OCI-LY7 (cell line): ENCODE measurements at regions not wholly inside any gene's neighbourhood (a gene's known extent, or its start where the extent isn't known, plus 50 kb on each side); places are given as distances from the start of the nearest gene placed in this dataset.

Source experiments
- BruUV-seq: library from RNA; stranded (reverse); fragments of 400-500 nt; replicated peaks from 2 replicates; lab custom pipeline; 2021; lab: Mats Ljungman, UMichigan
- CTCF ChIA-PET: fragments of 300-600 bp; sonication (Branson Sonifier 250); formaldehyde crosslinking; loops from one replicate; lab custom pipeline; 2022; ENCODE audit warnings: antibody characterized with exemption; ENCODE audit not compliant: unreplicated experiment; lab: Charles Lee
- POLR2A ChIA-PET: fragments of 300-600 bp; sonication (Branson Sonifier 250); formaldehyde crosslinking; loops from one replicate; lab custom pipeline; 2022; ENCODE audit warnings: antibody characterized with exemption; lab: Charles Lee
- DNase-seq: peaks from one replicate; pipeline ENCODE4 v3.0.0-alpha.2; 2015; ENCODE audit warnings: low spot score
- H2AFZ ChIP-seq: fragments of 200-600 bp; sonication (generic), shearing (Covaris generic); 2 replicates; pipeline ENCODE4 v1.6.1; 2014; ENCODE audit warnings: mild to moderate bottlenecking, antibody characterized with exemption, low read length, moderate library complexity
- H3K27ac ChIP-seq: fragments of 200-600 bp; sonication (generic); 2 replicates; pipeline ENCODE4 v1.5.1; 2014; ENCODE audit warnings: mixed run types, low read depth, mild to moderate bottlenecking, moderate library complexity, low read length, inconsistent platforms; ENCODE audit not compliant: poor library complexity, severe bottlenecking
- H3K36me3 ChIP-seq: fragments of 200-600 bp; sonication (generic); 2 replicates; pipeline ENCODE4 v1.6.1; 2014; ENCODE audit warnings: mild to moderate bottlenecking, antibody characterized with exemption, low read length, moderate library complexity, mixed read lengths; ENCODE audit not compliant: insufficient read depth
- H3K4me1 ChIP-seq: fragments of 200-600 bp; sonication (generic); 2 replicates; pipeline ENCODE4 v1.5.1; 2014; ENCODE audit warnings: mild to moderate bottlenecking, low read length; ENCODE audit not compliant: insufficient read depth, poor library complexity, severe bottlenecking
- H3K4me2 ChIP-seq: fragments of 200-600 bp; sonication (generic); 2 replicates; pipeline ENCODE4 v1.6.1; 2014; ENCODE audit warnings: mild to moderate bottlenecking, low read length
- H3K4me3 ChIP-seq: fragments of 200-600 bp; sonication (generic); 2 replicates; pipeline ENCODE4 v1.5.1; 2014; ENCODE audit warnings: mild to moderate bottlenecking, low read depth, low read length; ENCODE audit not compliant: poor library complexity, severe bottlenecking
- H3K79me2 ChIP-seq: fragments of 200-600 bp; sonication (generic); 2 replicates; pipeline ENCODE4 v1.6.1; 2016; ENCODE audit warnings: low read depth, mild to moderate bottlenecking, low read length, moderate library complexity, mixed read lengths; ENCODE audit not compliant: insufficient read depth
- H3K9me2 ChIP-seq: fragments of 200-600 bp; sonication (generic); 2 replicates; pipeline ENCODE4 v1.6.1; 2016; ENCODE audit warnings: mild to moderate bottlenecking, low read length, mixed read lengths; ENCODE audit not compliant: insufficient read depth
- H3K9me3 ChIP-seq: fragments of 200-600 bp; sonication (generic); 2 replicates; pipeline ENCODE4 v1.6.1; 2014; ENCODE audit warnings: mild to moderate bottlenecking, mixed run types, low read length, mixed read lengths
- H4K20me1 ChIP-seq: fragments of 200-600 bp; sonication (generic); 2 replicates; pipeline ENCODE4 v1.6.1; 2014; ENCODE audit warnings: mild to moderate bottlenecking, antibody characterized with exemption, low read length, moderate library complexity, mixed read lengths; ENCODE audit not compliant: insufficient read depth
- EZH2phosphoT487 ChIP-seq: fragments of 200-600 bp; sonication (generic); IDR thresholded peaks from 2 replicates; pipeline ENCODE4 v1.6.1; 2018; ENCODE audit warnings: low read depth, borderline replicate concordance, mild to moderate bottlenecking, mixed run types, antibody characterized with exemption, low read length, moderate library complexity, mixed read lengths
- intact Hi-C: fragments of 100-400 bp; cut with micrococcal nuclease; formaldehyde crosslinking; loops from one replicate; pipeline ENCODE4 v1.10.0; 2022; ENCODE audit not compliant: unreplicated experiment
- TF ChIP-seq, protein P1 (sequence below): fragments of 200-600 bp; sonication (generic); conservative IDR thresholded peaks from 2 replicates; pipeline ENCODE4 v1.5.1; 2014; ENCODE audit warnings: mild to moderate bottlenecking, antibody characterized with exemption, low read length, moderate library complexity, mixed read lengths

DNA sequence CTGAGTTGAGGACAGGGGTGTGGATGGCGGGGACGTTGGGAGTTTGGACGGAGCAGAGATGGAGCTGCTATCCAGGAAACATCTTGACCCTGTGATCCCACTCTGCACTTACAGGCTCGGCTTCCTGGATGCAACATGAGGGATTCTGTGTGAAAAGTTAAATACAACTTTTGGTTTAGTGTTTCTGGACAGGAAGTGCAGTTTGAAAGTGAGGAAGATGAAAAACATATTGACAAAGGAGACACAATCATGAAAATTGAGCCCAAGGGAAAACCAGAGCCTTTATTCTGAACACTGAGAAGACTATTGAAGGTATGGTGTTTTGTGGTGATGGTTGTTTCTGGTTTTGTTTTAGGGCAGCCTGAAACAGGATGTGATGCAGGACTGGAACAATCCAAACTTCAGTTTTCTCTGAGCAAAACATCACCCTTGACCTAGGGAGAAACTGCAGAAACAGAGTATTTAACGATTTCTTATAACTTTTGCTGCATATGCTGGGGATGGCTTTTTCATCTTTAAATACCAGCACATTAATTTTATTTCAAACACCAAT lies 76.5 kb upstream of the RFX8 start:
- H3K27ac ChIP-seq = no peak overlapping the region
- H3K9me3 ChIP-seq = no peaks in the 10 kb centered on the region
- H3K36me3 ChIP-seq = no peaks in the 10 kb centered on the region
- DNase-seq = no peak
- no peak for TF ChIP-seq EZH2phosphoT487
- TF ChIP-seq, protein P1, sequence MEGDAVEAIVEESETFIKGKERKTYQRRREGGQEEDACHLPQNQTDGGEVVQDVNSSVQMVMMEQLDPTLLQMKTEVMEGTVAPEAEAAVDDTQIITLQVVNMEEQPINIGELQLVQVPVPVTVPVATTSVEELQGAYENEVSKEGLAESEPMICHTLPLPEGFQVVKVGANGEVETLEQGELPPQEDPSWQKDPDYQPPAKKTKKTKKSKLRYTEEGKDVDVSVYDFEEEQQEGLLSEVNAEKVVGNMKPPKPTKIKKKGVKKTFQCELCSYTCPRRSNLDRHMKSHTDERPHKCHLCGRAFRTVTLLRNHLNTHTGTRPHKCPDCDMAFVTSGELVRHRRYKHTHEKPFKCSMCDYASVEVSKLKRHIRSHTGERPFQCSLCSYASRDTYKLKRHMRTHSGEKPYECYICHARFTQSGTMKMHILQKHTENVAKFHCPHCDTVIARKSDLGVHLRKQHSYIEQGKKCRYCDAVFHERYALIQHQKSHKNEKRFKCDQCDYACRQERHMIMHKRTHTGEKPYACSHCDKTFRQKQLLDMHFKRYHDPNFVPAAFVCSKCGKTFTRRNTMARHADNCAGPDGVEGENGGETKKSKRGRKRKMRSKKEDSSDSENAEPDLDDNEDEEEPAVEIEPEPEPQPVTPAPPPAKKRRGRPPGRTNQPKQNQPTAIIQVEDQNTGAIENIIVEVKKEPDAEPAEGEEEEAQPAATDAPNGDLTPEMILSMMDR = no peak
- no peaks in the 10 kb centered on the region for H4K20me1 ChIP-seq
- ChIA-PET CTCF (no interaction called here), POLR2A (no interaction called here)
- no TSS peak for BruUV-seq
- H3K4me2 ChIP-seq = no peak overlapping the region
- H3K4me1 ChIP-seq = no peaks in the 10 kb centered on the region
- no peaks in the 10 kb centered on the region for H3K79me2 ChIP-seq
- H3K4me3 ChIP-seq = no peak overlapping the region
- intact Hi-C loops = no loop called here
- no peaks in the 10 kb centered on the region for H3K9me2 ChIP-seq
- 0 out of 2 replicates have a peak overlapping the region, but pooled peaks have one; percentile 5 for H2AFZ ChIP-seq

DNA sequence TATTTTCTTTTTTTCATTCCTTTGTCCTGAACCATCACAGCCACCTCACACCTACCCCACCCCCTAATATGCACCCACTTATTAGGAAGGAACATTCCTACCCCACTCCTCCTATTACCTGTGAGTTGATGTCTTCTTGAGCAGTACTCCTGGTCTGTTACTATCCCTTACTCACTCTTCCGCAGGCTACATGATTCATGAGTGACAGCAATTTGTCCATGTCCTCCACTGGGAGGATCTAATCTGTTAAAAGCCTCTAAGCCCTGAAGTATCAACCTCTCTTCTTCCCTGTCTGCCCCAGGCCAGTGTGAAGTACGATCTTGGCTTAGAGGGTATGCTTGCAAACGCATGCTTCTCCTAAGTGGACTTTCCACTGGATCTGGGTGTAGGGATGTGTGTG lies 75.6 kb upstream of the RFX8 start:
- Histone ChIP-seq H2AFZ (no peak overlapping the region), H3K9me3 (no peaks in the 10 kb centered on the region), H3K4me1 (no peaks in the 10 kb centered on the region), H4K20me1 (no peaks in the 10 kb centered on the region), H3K79me2 (no peaks in the 10 kb centered on the region), H3K36me3 (no peaks in the 10 kb centered on the region), H3K4me2 (no peak overlapping the region), H3K4me3 (no peak overlapping the region), H3K27ac (no peak overlapping the region), H3K9me2 (no peaks in the 10 kb centered on the region)
- no TSS peak for BruUV-seq
- POLR2A ChIA-PET = no interaction called here
- CTCF ChIA-PET = no interaction called here
- TF ChIP-seq, protein P1 = no peak
- no peak for TF ChIP-seq EZH2phosphoT487
- intact Hi-C loops = no loop called here
- DNase-seq = no peak

DNA sequence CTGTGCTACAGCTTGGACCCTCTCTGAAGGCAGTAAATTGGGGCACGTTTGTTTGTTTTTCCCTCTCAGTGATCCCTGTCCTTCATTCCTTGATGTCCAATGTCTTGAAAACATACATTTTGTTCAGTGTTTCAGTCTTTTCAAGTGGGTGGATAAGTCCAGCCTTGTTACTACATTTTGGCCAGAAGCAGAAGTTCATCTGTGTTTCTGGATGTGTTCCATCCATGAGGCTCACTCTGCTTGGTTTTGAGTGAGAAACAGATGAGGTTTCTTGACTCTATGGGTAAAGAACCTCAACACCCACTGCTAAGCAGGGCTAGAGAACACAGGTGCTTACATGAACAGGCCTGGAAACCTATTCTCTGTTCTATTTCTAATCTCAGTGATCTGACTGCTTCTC lies 74.5 kb upstream of the RFX8 start:
- no peak for DNase-seq

More for the DNA sequence above, 74.5 kb upstream of the RFX8 start:
- no peaks in the 10 kb centered on the region for H4K20me1 ChIP-seq
- CTCF ChIA-PET = no interaction called here
- no TSS peak for BruUV-seq
- no peaks in the 10 kb centered on the region for H3K36me3 ChIP-seq
- no peaks in the 10 kb centered on the region for H3K9me2 ChIP-seq
- H3K4me1 ChIP-seq = no peaks in the 10 kb centered on the region
- no peaks in the 10 kb centered on the region for H3K9me3 ChIP-seq
- H3K79me2 ChIP-seq = no peaks in the 10 kb centered on the region
- H2AFZ ChIP-seq = no peak overlapping the region
- POLR2A ChIA-PET = no interaction called here
- no peak overlapping the region for H3K4me2 ChIP-seq
- intact Hi-C loops = no loop called here
- H3K27ac ChIP-seq = no peak overlapping the region
- TF ChIP-seq, protein P1 = no peak
- TF ChIP-seq EZH2phosphoT487 = no peak
- no peak overlapping the region for H3K4me3 ChIP-seq
